ENCODE measurements at regions not wholly inside any gene's neighbourhood (a gene's known extent, or its start where the extent isn't known, plus 50 kb on each side); places are given as distances from the start of the nearest gene placed in this dataset.

DNA sequence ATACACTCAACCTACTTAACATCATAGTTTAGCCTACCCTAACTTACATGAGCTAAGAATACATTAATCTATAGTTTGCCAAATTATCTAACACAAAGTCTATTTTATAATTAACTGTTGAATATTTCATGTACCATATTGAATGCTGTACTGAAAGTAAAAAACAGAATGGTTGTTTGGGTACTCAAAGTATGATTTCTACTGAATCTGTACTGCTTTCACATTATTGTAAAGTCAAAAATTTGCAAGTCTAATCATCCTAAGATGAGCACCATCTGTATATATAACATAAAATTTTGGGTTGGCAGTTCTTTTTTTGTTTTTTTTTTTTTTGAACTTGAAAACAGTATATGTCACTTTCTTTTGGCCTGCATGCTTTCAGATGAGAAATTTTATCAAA lies 1212.6 kb downstream of the SLITRK5 start:
- H3K4me1 ChIP-seq: no peaks in the 10 kb centered on the region
- TF ChIP-seq, protein P1, sequence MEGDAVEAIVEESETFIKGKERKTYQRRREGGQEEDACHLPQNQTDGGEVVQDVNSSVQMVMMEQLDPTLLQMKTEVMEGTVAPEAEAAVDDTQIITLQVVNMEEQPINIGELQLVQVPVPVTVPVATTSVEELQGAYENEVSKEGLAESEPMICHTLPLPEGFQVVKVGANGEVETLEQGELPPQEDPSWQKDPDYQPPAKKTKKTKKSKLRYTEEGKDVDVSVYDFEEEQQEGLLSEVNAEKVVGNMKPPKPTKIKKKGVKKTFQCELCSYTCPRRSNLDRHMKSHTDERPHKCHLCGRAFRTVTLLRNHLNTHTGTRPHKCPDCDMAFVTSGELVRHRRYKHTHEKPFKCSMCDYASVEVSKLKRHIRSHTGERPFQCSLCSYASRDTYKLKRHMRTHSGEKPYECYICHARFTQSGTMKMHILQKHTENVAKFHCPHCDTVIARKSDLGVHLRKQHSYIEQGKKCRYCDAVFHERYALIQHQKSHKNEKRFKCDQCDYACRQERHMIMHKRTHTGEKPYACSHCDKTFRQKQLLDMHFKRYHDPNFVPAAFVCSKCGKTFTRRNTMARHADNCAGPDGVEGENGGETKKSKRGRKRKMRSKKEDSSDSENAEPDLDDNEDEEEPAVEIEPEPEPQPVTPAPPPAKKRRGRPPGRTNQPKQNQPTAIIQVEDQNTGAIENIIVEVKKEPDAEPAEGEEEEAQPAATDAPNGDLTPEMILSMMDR (IDR thresholded peaks at IDR 0.05): no peak
- no peaks in the 10 kb centered on the region for H3K36me3 ChIP-seq
- no peak overlapping the region for H3K27ac ChIP-seq
- H3K9me3 ChIP-seq: no peaks in the 10 kb centered on the region
- H3K27me3 ChIP-seq: no peaks in the 10 kb centered on the region
- no peak for DNase-seq (ENCODE audit: low spot score)
- no peak overlapping the region for H3K4me3 ChIP-seq

DNA sequence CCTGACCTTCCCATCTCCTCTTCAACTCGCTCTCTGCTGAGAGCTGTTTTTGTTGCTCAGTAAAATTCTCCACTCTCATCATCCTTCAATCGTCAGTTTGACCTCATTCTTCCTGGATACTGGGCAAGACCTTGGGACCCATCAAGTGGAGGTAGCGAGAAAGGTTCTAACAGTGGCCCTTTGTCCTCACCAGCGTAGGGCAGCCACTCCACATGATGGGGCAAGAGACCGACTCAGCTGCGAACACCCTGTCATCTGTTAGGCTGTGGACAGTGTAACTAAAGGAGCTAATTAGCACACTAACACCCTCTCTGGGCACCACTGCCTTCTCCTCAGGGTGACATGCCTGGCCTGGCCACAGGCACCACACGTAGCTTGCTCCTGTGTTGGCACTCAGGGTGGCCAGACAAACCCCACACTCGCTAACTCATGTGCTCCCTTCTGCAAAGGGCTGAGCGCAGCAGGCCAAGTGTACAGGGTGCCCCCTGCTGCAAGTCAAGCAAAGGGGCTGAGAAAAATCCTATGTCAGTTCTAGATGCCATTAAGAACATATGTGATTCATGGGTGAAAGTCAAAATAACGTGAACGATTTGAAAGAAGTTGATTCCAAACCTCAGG lies 1216.0 kb downstream of the SLITRK5 start:
- Histone ChIP-seq H3K4me1 (no peaks in the 10 kb centered on the region), H3K36me3 (no peaks in the 10 kb centered on the region), H3K9me3 (no peaks in the 10 kb centered on the region), H3K27me3 (no peaks in the 10 kb centered on the region), H3K4me3 (no peak overlapping the region), H3K27ac (no peak overlapping the region)
- TF ChIP-seq, protein P1 (IDR thresholded peaks at IDR 0.05): no peak
- no peak for DNase-seq (ENCODE audit: low spot score)

- Histone ChIP-seq H3K4me3 (no peak overlapping the region), H3K4me1 (no peaks in the 10 kb centered on the region), H3K27me3 (no peaks in the 10 kb centered on the region), H3K27ac (no peak overlapping the region), H3K36me3 (no peaks in the 10 kb centered on the region), H3K9me3 (peaks cover 0 to 2% of the 10 kb centered on the region in 2 donors)
- TF ChIP-seq, protein P1 (IDR thresholded peaks at IDR 0.05): no peak
- DNase-seq (ENCODE audit: low spot score): no peak
These were observed 1224.2 kb downstream of the SLITRK5 start for GRCh38 chr13:88895261-88895941.

GRCh38 chr13:88896466-88896865 lies 1225.3 kb downstream of the SLITRK5 start:
- no peaks in the 10 kb centered on the region for H3K36me3 ChIP-seq
- DNase-seq (ENCODE audit: low spot score): no peak
- H3K4me3 ChIP-seq: no peak overlapping the region
- no peaks in the 10 kb centered on the region for H3K27me3 ChIP-seq
- H3K9me3 ChIP-seq: peaks cover 0 to 2% of the 10 kb centered on the region in 2 donors
- TF ChIP-seq, protein P1 (IDR thresholded peaks at IDR 0.05): no peak
- H3K27ac ChIP-seq: no peak overlapping the region
- H3K4me1 ChIP-seq: no peaks in the 10 kb centered on the region

DNA sequence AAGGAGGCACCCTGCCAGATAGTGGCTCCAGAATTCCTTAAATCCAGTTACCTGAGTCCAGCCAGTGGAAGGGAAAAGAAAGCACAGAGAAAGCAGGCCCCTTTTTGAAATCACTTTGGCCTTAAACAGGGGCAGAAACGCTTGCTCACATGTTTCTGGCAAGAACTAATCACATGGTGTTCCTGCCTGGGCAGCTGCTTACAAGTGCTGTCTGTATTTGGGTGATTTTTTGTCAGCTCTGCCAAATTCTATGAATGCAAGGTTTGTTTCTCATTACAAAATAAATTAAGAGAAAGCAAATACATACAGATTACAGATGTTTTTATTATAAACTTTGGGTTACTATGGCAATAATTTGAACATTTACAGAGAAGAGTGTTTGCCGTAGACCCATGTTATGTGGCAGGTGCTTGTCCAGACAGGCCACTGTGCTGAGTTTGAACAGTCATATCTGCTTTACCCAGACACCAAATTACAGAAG lies 1237.8 kb downstream of the SLITRK5 start:
- TF ChIP-seq, protein P1 (IDR thresholded peaks at IDR 0.05): no peak
- DNase-seq (ENCODE audit: low spot score): no peak
- H3K9me3 ChIP-seq: no peaks in the 10 kb centered on the region

More for the DNA sequence above, 1237.8 kb downstream of the SLITRK5 start:
- no peaks in the 10 kb centered on the region for H3K36me3 ChIP-seq
- H3K4me1 ChIP-seq: no peaks in the 10 kb centered on the region
- no peak overlapping the region for H3K4me3 ChIP-seq
- peak overlapping the region in 1 of 2 donors; percentile 11 for H3K27ac ChIP-seq
- H3K27me3 ChIP-seq: no peaks in the 10 kb centered on the region

All from right atrium auricular region (tissue), 2 donors.